ENCODE measurements at regions not wholly inside any gene's neighbourhood (a gene's known extent, or its start where the extent isn't known, plus 50 kb on each side); places are given as distances from the start of the nearest gene placed in this dataset.

GRCh38 chr20:22411627-22412450 lies 172.5 kb downstream of the FOXA2 start:
- no peak for TF ChIP-seq POLR2A (IDR thresholded peaks at IDR 0.05)
- TF ChIP-seq, protein P1, sequence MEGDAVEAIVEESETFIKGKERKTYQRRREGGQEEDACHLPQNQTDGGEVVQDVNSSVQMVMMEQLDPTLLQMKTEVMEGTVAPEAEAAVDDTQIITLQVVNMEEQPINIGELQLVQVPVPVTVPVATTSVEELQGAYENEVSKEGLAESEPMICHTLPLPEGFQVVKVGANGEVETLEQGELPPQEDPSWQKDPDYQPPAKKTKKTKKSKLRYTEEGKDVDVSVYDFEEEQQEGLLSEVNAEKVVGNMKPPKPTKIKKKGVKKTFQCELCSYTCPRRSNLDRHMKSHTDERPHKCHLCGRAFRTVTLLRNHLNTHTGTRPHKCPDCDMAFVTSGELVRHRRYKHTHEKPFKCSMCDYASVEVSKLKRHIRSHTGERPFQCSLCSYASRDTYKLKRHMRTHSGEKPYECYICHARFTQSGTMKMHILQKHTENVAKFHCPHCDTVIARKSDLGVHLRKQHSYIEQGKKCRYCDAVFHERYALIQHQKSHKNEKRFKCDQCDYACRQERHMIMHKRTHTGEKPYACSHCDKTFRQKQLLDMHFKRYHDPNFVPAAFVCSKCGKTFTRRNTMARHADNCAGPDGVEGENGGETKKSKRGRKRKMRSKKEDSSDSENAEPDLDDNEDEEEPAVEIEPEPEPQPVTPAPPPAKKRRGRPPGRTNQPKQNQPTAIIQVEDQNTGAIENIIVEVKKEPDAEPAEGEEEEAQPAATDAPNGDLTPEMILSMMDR (IDR thresholded peaks at IDR 0.05), result no peak
